ENCODE measurements at regions not wholly inside any gene's neighbourhood (a gene's known extent, or its start where the extent isn't known, plus 50 kb on each side); places are given as distances from the start of the nearest gene placed in this dataset.

DNA sequence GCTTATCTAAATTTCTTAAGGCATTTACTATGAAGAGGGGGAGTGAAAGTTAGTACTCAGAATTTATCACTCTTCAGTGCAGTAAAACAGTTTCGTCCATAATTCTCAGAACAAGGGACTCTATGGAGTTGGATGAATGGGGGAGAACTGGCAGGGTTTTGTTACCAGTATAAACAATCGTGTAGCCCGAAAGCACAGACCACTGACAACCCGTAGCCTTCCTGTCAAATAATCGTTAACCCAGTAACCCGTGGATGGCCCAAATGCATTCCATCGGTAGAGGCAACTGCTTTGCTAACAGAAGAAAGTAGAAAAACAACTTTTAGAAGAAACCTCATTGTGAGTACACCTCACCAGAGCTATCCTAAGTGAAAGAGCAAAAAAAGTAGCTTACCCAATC, 583.9 kb downstream of the NXPH1 start:
- FAIRE-seq (no peak), DNase-seq (ENCODE audit: low read depth) (no peak)
- no peak overlapping the region for H3K4me3 Mint-ChIP-seq (ENCODE audit: unreplicated experiment)
- no peak overlapping the region for H2AFZ ChIP-seq (ENCODE audit: low read depth, low read length)
- H3K4me1 ChIP-seq (ENCODE audit: insufficient read depth, low read length), result no peaks in the 10 kb centered on the region
- no peak overlapping the region for H3K9ac ChIP-seq (ENCODE audit: low read length)
- H3K9me3 ChIP-seq (ENCODE audit: insufficient read depth, low read depth, low read length), result peaks cover 4% of the 10 kb centered on the region
- no peak for TF ChIP-seq EZH2 (IDR thresholded peaks at IDR 0.05; ENCODE audit: insufficient read depth, low read length)
- TF ChIP-seq, protein P1, sequence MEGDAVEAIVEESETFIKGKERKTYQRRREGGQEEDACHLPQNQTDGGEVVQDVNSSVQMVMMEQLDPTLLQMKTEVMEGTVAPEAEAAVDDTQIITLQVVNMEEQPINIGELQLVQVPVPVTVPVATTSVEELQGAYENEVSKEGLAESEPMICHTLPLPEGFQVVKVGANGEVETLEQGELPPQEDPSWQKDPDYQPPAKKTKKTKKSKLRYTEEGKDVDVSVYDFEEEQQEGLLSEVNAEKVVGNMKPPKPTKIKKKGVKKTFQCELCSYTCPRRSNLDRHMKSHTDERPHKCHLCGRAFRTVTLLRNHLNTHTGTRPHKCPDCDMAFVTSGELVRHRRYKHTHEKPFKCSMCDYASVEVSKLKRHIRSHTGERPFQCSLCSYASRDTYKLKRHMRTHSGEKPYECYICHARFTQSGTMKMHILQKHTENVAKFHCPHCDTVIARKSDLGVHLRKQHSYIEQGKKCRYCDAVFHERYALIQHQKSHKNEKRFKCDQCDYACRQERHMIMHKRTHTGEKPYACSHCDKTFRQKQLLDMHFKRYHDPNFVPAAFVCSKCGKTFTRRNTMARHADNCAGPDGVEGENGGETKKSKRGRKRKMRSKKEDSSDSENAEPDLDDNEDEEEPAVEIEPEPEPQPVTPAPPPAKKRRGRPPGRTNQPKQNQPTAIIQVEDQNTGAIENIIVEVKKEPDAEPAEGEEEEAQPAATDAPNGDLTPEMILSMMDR (IDR thresholded peaks at IDR 0.05; ENCODE audit: insufficient read depth, low read depth, low read length), result no peak
- no peaks in the 10 kb centered on the region for H3K27me3 ChIP-seq (ENCODE audit: insufficient read depth, low read length)
- H3K9me3 Mint-ChIP-seq (ENCODE audit: unreplicated experiment), result peaks cover 5% of the 10 kb centered on the region
- H3K36me3 ChIP-seq (ENCODE audit: insufficient read depth, low read length), result no peaks in the 10 kb centered on the region
- H3K79me2 ChIP-seq (ENCODE audit: insufficient read depth, low read length), result no peaks in the 10 kb centered on the region
- H3K4me3 ChIP-seq (ENCODE audit: insufficient read depth, low read depth, low read length), result no peak overlapping the region
- H3K27ac Mint-ChIP-seq (ENCODE audit: unreplicated experiment), result no peak overlapping the region
- H3K4me2 ChIP-seq (ENCODE audit: low read length), result no peak overlapping the region
- no peaks in the 10 kb centered on the region for H3K4me1 Mint-ChIP-seq (ENCODE audit: low read depth, unreplicated experiment)
- H3K27me3 Mint-ChIP-seq (ENCODE audit: low read depth, unreplicated experiment), result no peaks in the 10 kb centered on the region
- no peaks in the 10 kb centered on the region for H3K36me3 Mint-ChIP-seq (ENCODE audit: low read depth, unreplicated experiment)
- no peaks in the 10 kb centered on the region for H4K20me1 ChIP-seq (ENCODE audit: insufficient read depth, low read length)
- no peak overlapping the region for H3K27ac ChIP-seq (ENCODE audit: low read depth, low read length)

DNA sequence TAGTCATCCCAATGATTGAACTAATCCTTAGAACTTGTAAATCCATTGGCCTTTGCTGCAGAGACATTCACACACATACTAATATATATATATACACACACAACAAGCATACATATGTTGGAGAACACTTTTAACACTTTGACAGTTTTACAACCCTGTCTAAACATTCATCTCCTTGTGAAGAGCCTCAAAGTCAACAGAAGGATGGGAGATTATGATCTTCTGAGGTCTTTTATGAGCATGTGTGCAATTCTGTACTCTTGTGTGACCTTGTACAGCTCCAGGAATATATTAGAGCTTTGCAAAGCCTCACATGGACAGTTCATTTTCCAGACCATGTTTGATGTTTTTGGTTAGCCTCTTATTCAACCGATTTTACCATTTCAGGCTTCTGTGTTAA, 589.0 kb downstream of the NXPH1 start:
- FAIRE-seq (no peak), DNase-seq (ENCODE audit: low read depth) (no peak)
- no peaks in the 10 kb centered on the region for H3K36me3 Mint-ChIP-seq (ENCODE audit: low read depth, unreplicated experiment)
- TF ChIP-seq, protein P1 (IDR thresholded peaks at IDR 0.05; ENCODE audit: insufficient read depth, low read depth, low read length), result no peak
- no peak for TF ChIP-seq EZH2 (IDR thresholded peaks at IDR 0.05; ENCODE audit: insufficient read depth, low read length)
- no peak overlapping the region for H3K27ac Mint-ChIP-seq (ENCODE audit: unreplicated experiment)
- H3K27ac ChIP-seq (ENCODE audit: low read depth, low read length), result no peak overlapping the region
- peaks cover 7% of the 10 kb centered on the region for H3K9me3 ChIP-seq (ENCODE audit: insufficient read depth, low read depth, low read length)
- no peak overlapping the region for H3K4me3 ChIP-seq (ENCODE audit: insufficient read depth, low read depth, low read length)
- H3K9ac ChIP-seq (ENCODE audit: low read length), result no peak overlapping the region
- H3K4me3 Mint-ChIP-seq (ENCODE audit: unreplicated experiment), result no peak overlapping the region
- no peaks in the 10 kb centered on the region for H3K4me1 Mint-ChIP-seq (ENCODE audit: low read depth, unreplicated experiment)
- no peaks in the 10 kb centered on the region for H3K27me3 ChIP-seq (ENCODE audit: insufficient read depth, low read length)
- no peaks in the 10 kb centered on the region for H3K36me3 ChIP-seq (ENCODE audit: insufficient read depth, low read length)
- H2AFZ ChIP-seq (ENCODE audit: low read depth, low read length), result no peak overlapping the region
- H3K4me1 ChIP-seq (ENCODE audit: insufficient read depth, low read length), result no peaks in the 10 kb centered on the region
- H3K79me2 ChIP-seq (ENCODE audit: insufficient read depth, low read length), result no peaks in the 10 kb centered on the region
- H3K9me3 Mint-ChIP-seq (ENCODE audit: unreplicated experiment), result peaks cover 5% of the 10 kb centered on the region
- no peaks in the 10 kb centered on the region for H4K20me1 ChIP-seq (ENCODE audit: insufficient read depth, low read length)
- H3K4me2 ChIP-seq (ENCODE audit: low read length), result no peak overlapping the region
- no peaks in the 10 kb centered on the region for H3K27me3 Mint-ChIP-seq (ENCODE audit: low read depth, unreplicated experiment)

DNA sequence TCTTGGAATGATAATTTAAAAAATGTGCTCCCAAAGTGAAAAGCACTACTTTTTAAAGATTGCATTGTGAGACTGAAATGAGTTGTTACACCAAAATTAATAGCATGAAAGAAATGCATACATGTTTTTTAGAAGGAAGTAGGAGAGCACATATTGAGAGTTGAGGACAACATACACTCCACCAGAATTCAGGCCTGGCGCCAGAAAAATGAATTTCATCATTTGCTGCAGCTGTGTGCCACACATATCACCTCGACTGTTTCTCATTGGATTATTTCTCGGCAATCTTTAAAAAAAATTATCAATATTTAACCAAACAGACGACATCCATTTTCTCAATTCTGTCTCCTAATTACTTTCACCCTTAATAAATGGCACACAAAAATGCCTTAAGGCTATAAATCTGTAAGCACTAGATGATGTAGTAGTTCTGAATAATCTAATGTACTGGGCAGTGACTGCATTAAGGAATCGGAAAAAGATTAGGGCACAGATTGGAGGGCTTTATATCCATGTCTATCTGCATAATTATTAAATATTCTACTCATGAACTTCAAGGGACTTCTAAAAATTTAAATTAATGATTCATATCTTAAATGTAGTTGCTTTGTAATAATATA, 590.4 kb downstream of the NXPH1 start:
- peaks cover 4% of the 10 kb centered on the region for H3K9me3 ChIP-seq (ENCODE audit: insufficient read depth, low read depth, low read length)
- TF ChIP-seq, protein P1 (IDR thresholded peaks at IDR 0.05; ENCODE audit: insufficient read depth, low read depth, low read length), result no peak
- TF ChIP-seq EZH2 (IDR thresholded peaks at IDR 0.05; ENCODE audit: insufficient read depth, low read length), result no peak
- no peaks in the 10 kb centered on the region for H3K4me1 Mint-ChIP-seq (ENCODE audit: low read depth, unreplicated experiment)
- H3K27ac ChIP-seq (ENCODE audit: low read depth, low read length), result no peak overlapping the region
- H3K27me3 Mint-ChIP-seq (ENCODE audit: low read depth, unreplicated experiment), result no peaks in the 10 kb centered on the region
- H3K4me1 ChIP-seq (ENCODE audit: insufficient read depth, low read length), result no peaks in the 10 kb centered on the region
- H3K4me2 ChIP-seq (ENCODE audit: low read length), result no peak overlapping the region
- FAIRE-seq, result no peak
- no peak overlapping the region for H3K27ac Mint-ChIP-seq (ENCODE audit: unreplicated experiment)
- no peak for DNase-seq (ENCODE audit: low read depth)
- H3K36me3 Mint-ChIP-seq (ENCODE audit: low read depth, unreplicated experiment), result no peaks in the 10 kb centered on the region
- no peaks in the 10 kb centered on the region for H4K20me1 ChIP-seq (ENCODE audit: insufficient read depth, low read length)
- H3K36me3 ChIP-seq (ENCODE audit: insufficient read depth, low read length), result no peaks in the 10 kb centered on the region
- no peak overlapping the region for H3K4me3 Mint-ChIP-seq (ENCODE audit: unreplicated experiment)
- peaks cover 5% of the 10 kb centered on the region for H3K9me3 Mint-ChIP-seq (ENCODE audit: unreplicated experiment)
- H3K79me2 ChIP-seq (ENCODE audit: insufficient read depth, low read length), result no peaks in the 10 kb centered on the region
- no peak overlapping the region for H3K4me3 ChIP-seq (ENCODE audit: insufficient read depth, low read depth, low read length)
- no peaks in the 10 kb centered on the region for H3K27me3 ChIP-seq (ENCODE audit: insufficient read depth, low read length)
- H2AFZ ChIP-seq (ENCODE audit: low read depth, low read length), result no peak overlapping the region
- H3K9ac ChIP-seq (ENCODE audit: low read length), result no peak overlapping the region

Measured in astrocyte (in vitro differentiated cells and primary cell).